Urothelium cell line (cell line): ENCODE measurements at regions not wholly inside any gene's neighbourhood (a gene's known extent, or its start where the extent isn't known, plus 50 kb on each side); places are given as distances from the start of the nearest gene placed in this dataset.
"Not testable (repeated sequence)": the region's sequence is repeated elsewhere in the genome, so short reads cannot be mapped to it uniquely, and the experiment has no call there.

Experiments used
- DNase-seq: peaks from one replicate; pipeline ENCODE4 v3.0.0; 2011; ENCODE audit warnings: low spot score, mixed read lengths
- FAIRE-seq: peaks from 2 replicates; lab custom pipeline; 2011; peaks lifted over from hg19 to GRCh38; lab: Jason Lieb, UNC

DNA sequence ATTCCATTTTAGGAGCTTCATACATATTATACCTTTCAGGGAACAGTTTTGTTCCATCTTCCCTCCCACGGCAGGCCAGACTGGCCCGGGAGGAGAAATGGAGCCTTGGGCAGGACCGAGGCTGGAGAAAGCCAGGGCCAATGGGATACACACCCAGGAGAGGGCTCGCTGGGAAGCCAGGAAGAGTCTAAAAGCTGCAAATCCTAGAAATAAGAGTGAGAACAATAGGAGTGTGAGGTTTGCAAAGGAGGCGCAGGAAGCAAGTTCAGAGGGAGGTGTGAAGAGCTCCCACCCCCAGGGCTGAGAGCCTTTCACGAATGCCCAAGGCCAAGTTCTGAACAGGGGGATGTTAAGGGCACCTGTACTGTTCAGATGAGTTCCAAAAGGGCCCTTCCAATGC lies 67.5 kb upstream of the CPSF6 start:
- no peak for DNase-seq
- no peak for FAIRE-seq

GRCh38 chr12:69172491-69172890 lies 66.9 kb upstream of the CPSF6 start:
- FAIRE-seq = no peak
- no peak for DNase-seq

- DNase-seq (no peak), FAIRE-seq (no peak)
These were observed 66.0 kb upstream of the CPSF6 start for GRCh38 chr12:69173368-69173767.

DNA sequence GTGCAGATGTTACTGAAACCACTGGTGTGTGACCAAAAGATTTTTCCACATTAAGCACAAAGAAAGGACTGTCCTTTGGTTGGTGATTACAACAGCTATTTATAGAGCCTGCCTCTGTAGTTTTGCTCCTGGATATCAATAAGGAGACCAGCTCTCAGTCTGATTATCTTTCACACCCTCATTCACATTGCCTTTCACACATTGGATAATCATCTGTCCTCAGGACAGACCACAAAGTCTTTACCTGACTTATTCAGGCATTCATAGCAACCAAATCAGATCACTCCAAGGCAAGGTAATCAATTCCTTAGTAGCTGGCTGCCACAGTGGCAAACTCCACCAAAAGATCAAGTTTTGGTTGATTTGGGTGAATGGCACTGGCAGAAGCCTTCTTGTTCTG lies 59.6 kb upstream of the CPSF6 start:
- no peak for FAIRE-seq
- no peak for DNase-seq

DNA sequence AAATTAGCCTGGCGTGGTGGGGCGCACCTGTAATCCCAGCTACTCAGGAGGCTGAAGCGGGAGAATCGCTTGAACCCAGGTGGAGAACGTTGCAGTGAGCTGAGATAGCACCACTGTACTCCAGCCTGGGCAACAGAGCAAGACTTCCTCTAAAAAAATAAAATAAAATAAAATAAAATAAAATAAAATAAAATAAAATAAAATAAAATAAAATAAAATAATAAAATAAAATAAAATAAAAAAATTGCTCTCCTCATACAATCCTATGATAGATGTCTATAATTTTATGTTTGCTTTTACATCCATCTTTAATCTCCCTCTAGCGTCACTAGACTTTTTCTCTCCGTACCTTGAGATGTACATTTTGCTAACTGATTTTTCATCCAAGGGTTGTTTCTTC lies 51.8 kb upstream of the CPSF6 start:
- DNase-seq, FAIRE-seq: not testable (repeated sequence)

DNA sequence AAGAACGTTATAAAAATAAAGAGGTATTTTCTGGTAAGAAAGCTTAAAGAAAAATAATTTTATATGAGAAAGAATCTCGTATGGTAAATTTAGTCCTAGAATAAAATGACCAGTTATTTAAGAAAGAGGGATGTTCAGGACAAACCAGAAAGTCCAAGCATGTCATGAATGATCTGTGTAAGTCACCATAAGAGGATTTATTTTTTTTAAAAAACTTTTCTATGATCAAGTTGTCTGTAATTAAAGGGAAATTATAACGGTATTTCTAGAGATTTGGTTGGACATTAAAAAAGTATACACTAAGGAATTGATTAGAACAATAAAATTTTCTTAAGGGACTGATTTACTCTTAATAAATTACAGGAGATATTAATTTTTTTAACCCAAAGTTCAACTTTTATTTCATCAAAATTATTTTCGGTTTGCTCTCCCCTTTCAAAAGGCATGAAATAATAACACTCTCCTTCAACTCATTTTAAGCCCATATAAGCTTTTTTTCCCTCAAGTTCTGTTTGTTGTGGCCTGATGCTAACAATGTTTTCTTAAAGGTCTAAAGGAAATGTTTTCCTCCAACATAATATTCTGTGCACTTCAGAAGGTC lies 49.9 kb upstream of the CPSF6 start:
- no peak for FAIRE-seq

More for the DNA sequence above, 49.9 kb upstream of the CPSF6 start:
- DNase-seq = no peak
